ENCODE measurements at regions not wholly inside any gene's neighbourhood (a gene's known extent, or its start where the extent isn't known, plus 50 kb on each side); places are given as distances from the start of the nearest gene placed in this dataset.
A peak's percentile ranks its signal among the peaks of the same experiment; 100 is the strongest.

DNA sequence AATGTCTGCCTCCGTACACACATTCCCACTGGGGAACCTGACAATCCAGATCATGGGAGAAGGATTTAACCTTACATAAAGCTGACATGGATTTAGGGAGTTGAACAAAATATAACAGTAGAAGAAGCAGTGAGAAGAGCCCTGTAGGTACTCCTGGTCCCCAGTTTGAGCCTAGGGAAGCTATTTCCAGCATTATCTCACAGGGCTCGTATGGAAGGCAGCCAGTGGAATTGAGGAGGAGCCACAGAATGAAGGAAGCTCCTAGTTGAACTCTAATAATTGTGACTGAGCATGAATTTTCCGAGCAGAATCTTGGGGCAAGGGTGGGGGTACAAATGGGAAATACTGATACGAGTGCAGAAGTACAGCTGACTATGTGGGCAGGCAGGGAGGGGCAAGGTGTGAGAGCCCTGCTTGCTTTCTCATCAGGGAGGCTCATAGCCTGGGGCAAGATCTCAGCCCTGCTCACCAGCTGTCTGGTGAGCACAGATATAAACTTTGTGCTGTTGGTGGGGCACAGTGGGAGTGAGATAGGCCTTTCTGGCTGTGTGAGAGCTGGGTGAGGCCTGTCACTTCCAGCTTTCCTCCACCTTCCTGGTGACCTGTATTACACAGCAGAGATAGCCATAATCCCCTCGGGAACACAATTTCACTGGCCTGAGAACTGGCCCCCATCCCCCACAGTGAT, 290.7 kb upstream of the IL12B start:
- no peak overlapping the region for H3K27ac ChIP-seq (ENCODE audit: low read depth, low read length)
- no peak overlapping the region for H3K4me3 ChIP-seq (ENCODE audit: low read length)
- no peak overlapping the region for H2BK15ac ChIP-seq (replicated peaks; ENCODE audit: low read depth)
- H2BK120ac ChIP-seq (ENCODE audit: low read depth, low read length), result no peak overlapping the region
- no peak overlapping the region for H4K8ac ChIP-seq (ENCODE audit: low read depth, low read length)
- no CpG with 5 or more reads among the region's 5 CpGs for whole genome bisulfite sequencing (ENCODE audit: extremely low coverage, insufficient coverage, low lambda C conversion rate)
- no peak overlapping the region for H2AK5ac ChIP-seq (ENCODE audit: low read length)
- H3K4me1 ChIP-seq (ENCODE audit: control insufficient read depth, low read depth, low read length), result peaks cover 10% of the 10 kb centered on the region
- H3K27me3 ChIP-seq (ENCODE audit: insufficient read depth, low read length, poor library complexity), result no peaks in the 10 kb centered on the region
- H4K5ac ChIP-seq (ENCODE audit: low read length), result no peak overlapping the region
- H3K4me2 ChIP-seq (ENCODE audit: low read length), result no peak overlapping the region
- H3K9ac ChIP-seq (ENCODE audit: low read length), result peak overlapping the region; percentile 33
- peak overlapping the region; percentile 76 for H3K56ac ChIP-seq (ENCODE audit: low read length)
- H3K23ac ChIP-seq (ENCODE audit: low read length), result no peak overlapping the region
- no peaks in the 10 kb centered on the region for H3K79me2 ChIP-seq (ENCODE audit: control insufficient read depth, insufficient read depth, low read length)
- peak overlapping the region; percentile 75 for H3K18ac ChIP-seq (ENCODE audit: low read length)
- H3K4ac ChIP-seq (ENCODE audit: low read depth, low read length), result no peak overlapping the region
- H3K79me1 ChIP-seq (ENCODE audit: low read length), result no peaks in the 10 kb centered on the region
- DNase-seq, result peak; percentile 88
- peak overlapping the region; percentile 73 for H2BK5ac ChIP-seq (ENCODE audit: low read length)
- H3K36me3 ChIP-seq (ENCODE audit: control insufficient read depth, insufficient read depth, low read length), result no peaks in the 10 kb centered on the region

DNA sequence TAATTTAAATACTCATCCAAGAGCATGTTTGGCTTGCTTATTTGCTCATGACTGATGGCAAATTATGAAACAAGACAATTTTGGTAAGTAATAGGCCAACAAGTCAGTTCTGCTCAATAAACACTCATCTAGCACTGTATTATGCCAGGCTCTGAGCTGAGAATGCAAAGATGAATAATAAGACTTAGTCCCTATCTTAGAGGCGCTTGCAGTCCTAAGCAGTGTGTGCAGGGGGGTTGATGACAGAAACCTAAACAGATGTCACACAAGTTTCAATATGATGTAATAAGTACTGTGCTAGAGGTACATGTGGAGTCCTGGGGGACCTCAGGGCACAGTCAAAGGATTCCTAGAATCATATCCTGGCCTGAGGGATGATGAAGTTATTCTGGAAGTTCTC, 287.6 kb upstream of the ADRA1B start:
- Histone ChIP-seq H4K5ac (ENCODE audit: low read length) (no peak overlapping the region), H3K79me1 (ENCODE audit: low read length) (no peaks in the 10 kb centered on the region), H4K8ac (ENCODE audit: low read depth, low read length) (no peak overlapping the region), H3K23ac (ENCODE audit: low read length) (no peak overlapping the region), H3K56ac (ENCODE audit: low read length) (no peak overlapping the region), H3K4me2 (ENCODE audit: low read length) (no peak overlapping the region), H3K18ac (ENCODE audit: low read length) (no peak overlapping the region), H3K4me3 (ENCODE audit: low read length) (no peak overlapping the region), H3K27ac (ENCODE audit: low read depth, low read length) (no peak overlapping the region), H3K4ac (ENCODE audit: low read depth, low read length) (no peak overlapping the region), H3K27me3 (ENCODE audit: insufficient read depth, low read length, poor library complexity) (no peaks in the 10 kb centered on the region), H3K36me3 (ENCODE audit: control insufficient read depth, insufficient read depth, low read length) (no peaks in the 10 kb centered on the region), H2BK5ac (ENCODE audit: low read length) (no peak overlapping the region), H3K4me1 (ENCODE audit: control insufficient read depth, low read depth, low read length) (no peaks in the 10 kb centered on the region), H2BK15ac (replicated peaks; ENCODE audit: low read depth) (no peak overlapping the region), H2AK5ac (ENCODE audit: low read length) (no peak overlapping the region), H2BK120ac (ENCODE audit: low read depth, low read length) (no peak overlapping the region), H3K9ac (ENCODE audit: low read length) (no peak overlapping the region), H3K79me2 (ENCODE audit: control insufficient read depth, insufficient read depth, low read length) (no peaks in the 10 kb centered on the region)
- DNase-seq, result no peak
- WGBS (ENCODE audit: extremely low coverage, insufficient coverage, low lambda C conversion rate), result no CpG with 5 or more reads among the region's 1 CpG

DNA sequence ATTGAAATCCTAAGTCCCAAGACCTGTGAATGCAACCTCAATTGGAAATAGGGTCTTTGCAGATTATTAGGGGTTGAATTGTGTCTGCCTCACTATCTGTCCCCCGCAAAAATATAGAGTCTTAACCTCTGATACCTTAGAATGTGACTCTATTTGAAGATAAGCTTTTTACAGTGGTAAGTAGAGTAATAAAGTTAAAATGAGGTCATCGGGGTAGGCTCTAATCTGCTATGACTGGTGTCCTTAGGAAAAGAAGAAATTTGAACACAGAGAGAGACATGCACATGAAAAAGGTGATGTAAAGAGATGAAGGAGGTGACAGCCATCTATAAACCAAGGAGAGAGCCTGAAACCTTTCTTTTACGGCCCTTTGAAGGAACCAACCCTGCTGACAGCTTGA, 287.1 kb upstream of the ADRA1B start:
- H3K79me2 ChIP-seq (ENCODE audit: control insufficient read depth, insufficient read depth, low read length), result no peaks in the 10 kb centered on the region
- no peaks in the 10 kb centered on the region for H3K36me3 ChIP-seq (ENCODE audit: control insufficient read depth, insufficient read depth, low read length)
- H3K4ac ChIP-seq (ENCODE audit: low read depth, low read length), result no peak overlapping the region
- no peak for DNase-seq
- H3K27me3 ChIP-seq (ENCODE audit: insufficient read depth, low read length, poor library complexity), result no peaks in the 10 kb centered on the region
- H3K56ac ChIP-seq (ENCODE audit: low read length), result no peak overlapping the region
- H3K18ac ChIP-seq (ENCODE audit: low read length), result no peak overlapping the region
- H4K5ac ChIP-seq (ENCODE audit: low read length), result no peak overlapping the region
- no peak overlapping the region for H3K4me3 ChIP-seq (ENCODE audit: low read length)
- H3K9ac ChIP-seq (ENCODE audit: low read length), result no peak overlapping the region
- H3K23ac ChIP-seq (ENCODE audit: low read length), result no peak overlapping the region
- H3K4me2 ChIP-seq (ENCODE audit: low read length), result no peak overlapping the region
- no peaks in the 10 kb centered on the region for H3K79me1 ChIP-seq (ENCODE audit: low read length)
- H2BK5ac ChIP-seq (ENCODE audit: low read length), result no peak overlapping the region
- H3K4me1 ChIP-seq (ENCODE audit: control insufficient read depth, low read depth, low read length), result no peaks in the 10 kb centered on the region
- no peak overlapping the region for H3K27ac ChIP-seq (ENCODE audit: low read depth, low read length)
- WGBS (ENCODE audit: extremely low coverage, insufficient coverage, low lambda C conversion rate), result no CpG with 5 or more reads among the region's 3 CpGs
- no peak overlapping the region for H2BK15ac ChIP-seq (replicated peaks; ENCODE audit: low read depth)
- H2AK5ac ChIP-seq (ENCODE audit: low read length), result no peak overlapping the region
- no peak overlapping the region for H2BK120ac ChIP-seq (ENCODE audit: low read depth, low read length)
- no peak overlapping the region for H4K8ac ChIP-seq (ENCODE audit: low read depth, low read length)

DNA sequence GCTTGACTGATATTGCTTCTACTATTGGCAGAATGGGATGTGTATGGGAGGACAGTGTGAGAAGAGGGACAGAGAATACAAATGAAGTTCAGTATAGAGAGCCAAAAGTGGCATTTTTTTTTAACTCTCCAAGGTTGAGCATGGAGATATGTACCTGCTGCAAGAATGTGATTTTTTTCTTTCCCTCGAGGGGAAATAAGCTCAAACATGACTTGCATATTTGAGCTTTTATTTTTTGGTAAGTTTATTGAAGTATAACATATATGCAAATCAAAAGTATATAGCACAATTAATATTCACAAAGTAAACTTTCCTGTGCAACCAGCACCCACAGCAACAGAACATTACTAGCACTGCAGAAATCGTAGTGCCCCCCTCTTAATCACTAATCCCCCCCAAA, 285.7 kb upstream of the ADRA1B start:
- H2BK15ac ChIP-seq (replicated peaks; ENCODE audit: low read depth), result no peak overlapping the region
- H3K9ac ChIP-seq (ENCODE audit: low read length), result no peak overlapping the region
- H2BK5ac ChIP-seq (ENCODE audit: low read length), result no peak overlapping the region
- no peak overlapping the region for H3K23ac ChIP-seq (ENCODE audit: low read length)
- H3K36me3 ChIP-seq (ENCODE audit: control insufficient read depth, insufficient read depth, low read length), result no peaks in the 10 kb centered on the region
- H3K27me3 ChIP-seq (ENCODE audit: insufficient read depth, low read length, poor library complexity), result no peaks in the 10 kb centered on the region
- H4K8ac ChIP-seq (ENCODE audit: low read depth, low read length), result no peak overlapping the region
- no peak overlapping the region for H3K27ac ChIP-seq (ENCODE audit: low read depth, low read length)
- H2AK5ac ChIP-seq (ENCODE audit: low read length), result no peak overlapping the region
- no peak overlapping the region for H3K56ac ChIP-seq (ENCODE audit: low read length)
- no peak overlapping the region for H3K4ac ChIP-seq (ENCODE audit: low read depth, low read length)
- H4K5ac ChIP-seq (ENCODE audit: low read length), result no peak overlapping the region
- H3K4me2 ChIP-seq (ENCODE audit: low read length), result no peak overlapping the region
- H3K4me1 ChIP-seq (ENCODE audit: control insufficient read depth, low read depth, low read length), result no peaks in the 10 kb centered on the region
- no peak for DNase-seq
- no peaks in the 10 kb centered on the region for H3K79me2 ChIP-seq (ENCODE audit: control insufficient read depth, insufficient read depth, low read length)
- no peak overlapping the region for H3K4me3 ChIP-seq (ENCODE audit: low read length)
- H2BK120ac ChIP-seq (ENCODE audit: low read depth, low read length), result no peak overlapping the region
- no peak overlapping the region for H3K18ac ChIP-seq (ENCODE audit: low read length)
- H3K79me1 ChIP-seq (ENCODE audit: low read length), result no peaks in the 10 kb centered on the region
- WGBS (ENCODE audit: extremely low coverage, insufficient coverage, low lambda C conversion rate), result no CpG with 5 or more reads among the region's 2 CpGs

DNA sequence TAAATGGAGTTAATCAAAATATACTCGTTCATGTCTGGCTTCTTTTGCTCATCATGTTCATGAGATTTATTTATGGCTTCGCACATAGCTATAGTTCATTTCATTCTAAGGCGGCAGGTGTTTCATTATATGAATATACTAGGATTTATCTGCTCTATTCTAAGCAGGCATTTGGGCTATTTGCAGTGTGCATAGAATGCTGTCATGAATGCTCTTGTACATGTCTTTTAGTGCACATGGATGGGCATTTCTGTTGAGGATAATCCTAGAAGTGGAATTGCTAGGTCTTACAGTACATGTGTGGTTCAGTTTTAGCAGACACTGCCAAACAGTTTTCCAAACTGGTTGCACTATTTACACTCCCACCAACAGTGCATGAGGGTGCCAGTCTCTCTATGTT, 285.3 kb upstream of the ADRA1B start:
- no peak overlapping the region for H3K4me3 ChIP-seq (ENCODE audit: low read length)
- H3K18ac ChIP-seq (ENCODE audit: low read length), result no peak overlapping the region

DNA sequence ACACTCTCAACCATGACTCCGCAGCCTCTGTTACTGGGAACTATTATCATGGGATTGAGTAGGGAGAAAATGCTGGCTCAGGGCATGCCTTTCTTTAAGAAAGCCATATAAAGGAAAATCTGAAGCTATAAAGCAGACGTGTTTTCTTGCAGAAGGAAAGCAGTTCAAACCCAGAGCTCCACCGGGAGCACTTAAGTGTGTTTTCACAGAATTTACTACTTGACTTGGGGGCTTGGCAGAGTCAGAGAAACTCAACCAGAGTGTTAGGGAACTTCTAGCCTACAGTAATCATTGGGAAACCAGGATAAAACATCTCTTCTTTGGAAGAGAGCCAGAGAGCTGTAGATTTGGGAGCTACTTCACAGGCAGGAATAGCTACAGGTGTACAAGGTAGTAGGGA, 283.4 kb upstream of the ADRA1B start:
- no peak overlapping the region for H3K56ac ChIP-seq (ENCODE audit: low read length)
- no peak overlapping the region for H3K18ac ChIP-seq (ENCODE audit: low read length)
- no peak overlapping the region for H2BK15ac ChIP-seq (replicated peaks; ENCODE audit: low read depth)
- H3K27me3 ChIP-seq (ENCODE audit: insufficient read depth, low read length, poor library complexity), result no peaks in the 10 kb centered on the region
- no peak overlapping the region for H3K4me2 ChIP-seq (ENCODE audit: low read length)
- H2BK5ac ChIP-seq (ENCODE audit: low read length), result no peak overlapping the region
- H3K36me3 ChIP-seq (ENCODE audit: control insufficient read depth, insufficient read depth, low read length), result no peaks in the 10 kb centered on the region
- no peak overlapping the region for H3K9ac ChIP-seq (ENCODE audit: low read length)
- no peaks in the 10 kb centered on the region for H3K79me1 ChIP-seq (ENCODE audit: low read length)
- H3K4me3 ChIP-seq (ENCODE audit: low read length), result no peak overlapping the region
- no peaks in the 10 kb centered on the region for H3K4me1 ChIP-seq (ENCODE audit: control insufficient read depth, low read depth, low read length)
- DNase-seq, result no peak
- no peak overlapping the region for H3K4ac ChIP-seq (ENCODE audit: low read depth, low read length)
- no peaks in the 10 kb centered on the region for H3K79me2 ChIP-seq (ENCODE audit: control insufficient read depth, insufficient read depth, low read length)
- H2BK120ac ChIP-seq (ENCODE audit: low read depth, low read length), result no peak overlapping the region
- no peak overlapping the region for H3K23ac ChIP-seq (ENCODE audit: low read length)
- no CpG with 5 or more reads among the region's 3 CpGs for WGBS (ENCODE audit: extremely low coverage, insufficient coverage, low lambda C conversion rate)
- no peak overlapping the region for H4K8ac ChIP-seq (ENCODE audit: low read depth, low read length)
- H3K27ac ChIP-seq (ENCODE audit: low read depth, low read length), result no peak overlapping the region
- no peak overlapping the region for H2AK5ac ChIP-seq (ENCODE audit: low read length)
- H4K5ac ChIP-seq (ENCODE audit: low read length), result no peak overlapping the region

More for the DNA sequence above, 285.3 kb upstream of the ADRA1B start:
- Histone ChIP-seq H2BK15ac (replicated peaks; ENCODE audit: low read depth) (no peak overlapping the region), H4K8ac (ENCODE audit: low read depth, low read length) (no peak overlapping the region), H3K36me3 (ENCODE audit: control insufficient read depth, insufficient read depth, low read length) (no peaks in the 10 kb centered on the region), H3K27me3 (ENCODE audit: insufficient read depth, low read length, poor library complexity) (no peaks in the 10 kb centered on the region), H4K5ac (ENCODE audit: low read length) (no peak overlapping the region), H3K4me2 (ENCODE audit: low read length) (no peak overlapping the region), H3K27ac (ENCODE audit: low read depth, low read length) (no peak overlapping the region), H2AK5ac (ENCODE audit: low read length) (no peak overlapping the region), H3K9ac (ENCODE audit: low read length) (no peak overlapping the region), H3K23ac (ENCODE audit: low read length) (no peak overlapping the region), H2BK5ac (ENCODE audit: low read length) (no peak overlapping the region), H3K79me1 (ENCODE audit: low read length) (no peaks in the 10 kb centered on the region), H3K4me1 (ENCODE audit: control insufficient read depth, low read depth, low read length) (no peaks in the 10 kb centered on the region), H3K4ac (ENCODE audit: low read depth, low read length) (no peak overlapping the region), H2BK120ac (ENCODE audit: low read depth, low read length) (no peak overlapping the region), H3K79me2 (ENCODE audit: control insufficient read depth, insufficient read depth, low read length) (no peaks in the 10 kb centered on the region), H3K56ac (ENCODE audit: low read length) (no peak overlapping the region)
- no CpG with 5 or more reads among the region's 3 CpGs for WGBS (ENCODE audit: extremely low coverage, insufficient coverage, low lambda C conversion rate)
- DNase-seq, result no peak
